Tibial artery (tissue), 4 donors: ENCODE measurements at regions not wholly inside any gene's neighbourhood (a gene's known extent, or its start where the extent isn't known, plus 50 kb on each side); places are given as distances from the start of the nearest gene placed in this dataset.

Experiments used
- DNase-seq, 2 donors: peaks; one replicate each; pipeline ENCODE4 v3.0.0-alpha.2; 2019
- H3K27ac ChIP-seq, 2 donors: fragments of 200-600 bp; sonication (generic) in 1 of 2; 1 replicate in 1 of 2; 2 replicates in 1 of 2; pipeline ENCODE4 v1.5.1; 2018 to 2019; ENCODE audit warnings: mild to moderate bottlenecking in 1 of 2
- H3K27me3 ChIP-seq, 2 donors: fragments of 200-600 bp; sonication (generic) in 1 of 2; one replicate each; pipeline versions ENCODE4 v1.5.1 to v1.6.0; 2016 to 2019
- H3K36me3 ChIP-seq, 3 donors: fragments of 200-600 bp; sonication (generic) in 2 of 3; one replicate each; pipeline ENCODE4 v1.5.1; 2016 to 2019; ENCODE audit warnings: mild to moderate bottlenecking in 2 of 3
- H3K4me1 ChIP-seq, 4 donors: fragments of 200-600 bp; sonication (generic) in 2 of 4; 1 replicate in 3 of 4; 2 replicates in 1 of 4; pipeline ENCODE4 v1.5.1; 2016 to 2019
- H3K4me3 ChIP-seq, 2 donors: fragments of 200-600 bp; sonication (generic) in 1 of 2; 1 replicate in 1 of 2; 2 replicates in 1 of 2; pipeline ENCODE4 v1.5.1; 2018 to 2019; ENCODE audit warnings: mild to moderate bottlenecking in 2 of 2
- H3K9me3 ChIP-seq, 3 donors: fragments of 200-600 bp; sonication (generic) in 1 of 3; one replicate each; pipeline ENCODE4 v1.5.1; 2016 to 2019
- intact Hi-C: fragments of 100-400 bp; cut with DNase I; formaldehyde crosslinking; loops from one replicate; pipeline ENCODE4 v1.15.0; 2023; ENCODE audit warnings: low total_unique reads
- TF ChIP-seq, protein P1 (sequence below), 2 experiments: fragments of 200-600 bp in 1 of 2; fragments of 450-650 bp in 1 of 2; IDR thresholded peaks; one replicate each; pipeline ENCODE4 v1.5.1; 2017 to 2019; ENCODE audit warnings: antibody characterized with exemption in 2 of 2, mild to moderate bottlenecking in 1 of 2, moderate library complexity in 1 of 2

DNA sequence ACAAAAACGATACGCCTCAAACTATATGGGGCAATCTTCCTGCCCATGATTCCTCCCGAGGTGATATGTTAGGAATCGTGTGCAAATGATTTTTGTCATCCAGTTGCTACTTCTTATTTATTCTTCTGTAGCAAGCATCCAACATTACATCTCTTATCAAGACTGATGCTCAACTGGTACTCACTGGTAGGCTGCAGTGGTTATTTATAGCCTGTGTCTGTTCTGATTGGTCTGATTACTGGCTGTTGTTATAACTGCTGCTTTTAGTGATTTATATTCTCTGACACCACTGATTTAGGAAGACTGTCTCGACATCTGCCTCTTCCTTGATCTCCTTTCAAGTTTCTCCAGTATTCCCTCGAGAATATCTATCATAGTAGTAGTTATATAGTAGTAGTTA is 165.8 kb downstream of the LARP7 start:
- TF ChIP-seq, protein P1, sequence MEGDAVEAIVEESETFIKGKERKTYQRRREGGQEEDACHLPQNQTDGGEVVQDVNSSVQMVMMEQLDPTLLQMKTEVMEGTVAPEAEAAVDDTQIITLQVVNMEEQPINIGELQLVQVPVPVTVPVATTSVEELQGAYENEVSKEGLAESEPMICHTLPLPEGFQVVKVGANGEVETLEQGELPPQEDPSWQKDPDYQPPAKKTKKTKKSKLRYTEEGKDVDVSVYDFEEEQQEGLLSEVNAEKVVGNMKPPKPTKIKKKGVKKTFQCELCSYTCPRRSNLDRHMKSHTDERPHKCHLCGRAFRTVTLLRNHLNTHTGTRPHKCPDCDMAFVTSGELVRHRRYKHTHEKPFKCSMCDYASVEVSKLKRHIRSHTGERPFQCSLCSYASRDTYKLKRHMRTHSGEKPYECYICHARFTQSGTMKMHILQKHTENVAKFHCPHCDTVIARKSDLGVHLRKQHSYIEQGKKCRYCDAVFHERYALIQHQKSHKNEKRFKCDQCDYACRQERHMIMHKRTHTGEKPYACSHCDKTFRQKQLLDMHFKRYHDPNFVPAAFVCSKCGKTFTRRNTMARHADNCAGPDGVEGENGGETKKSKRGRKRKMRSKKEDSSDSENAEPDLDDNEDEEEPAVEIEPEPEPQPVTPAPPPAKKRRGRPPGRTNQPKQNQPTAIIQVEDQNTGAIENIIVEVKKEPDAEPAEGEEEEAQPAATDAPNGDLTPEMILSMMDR (IDR thresholded peaks at IDR 0.05): no peak
- no peak overlapping the region for H3K27ac ChIP-seq
- no peaks in the 10 kb centered on the region for H3K27me3 ChIP-seq
- intact Hi-C loops: no loop called here
- DNase-seq: no peak
- H3K9me3 ChIP-seq: no peaks in the 10 kb centered on the region
- H3K36me3 ChIP-seq: no peaks in the 10 kb centered on the region
- no peak overlapping the region for H3K4me3 ChIP-seq
- H3K4me1 ChIP-seq: peaks cover 0 to 5% (median 0%) of the 10 kb centered on the region in 4 donors

DNA sequence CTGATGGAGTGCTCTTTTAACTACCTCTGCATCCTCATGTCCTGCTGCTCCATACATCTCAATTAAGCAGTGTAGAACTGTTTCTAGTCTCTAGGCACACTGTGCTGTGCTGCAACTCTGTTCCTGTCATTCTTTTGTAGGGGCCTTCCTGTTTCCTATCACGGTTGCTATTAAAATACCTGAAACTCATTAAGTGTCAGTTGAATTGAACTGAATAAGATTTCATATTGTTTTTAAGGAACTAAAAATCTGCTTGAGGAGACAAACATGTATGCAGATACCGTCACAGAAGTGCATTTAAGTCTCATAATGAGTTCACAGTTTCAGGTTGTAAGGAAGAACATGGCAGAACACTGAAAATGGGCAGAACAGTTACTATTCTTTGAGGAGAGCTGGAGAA is 170.1 kb downstream of the LARP7 start:
- Histone ChIP-seq H3K27me3 (no peaks in the 10 kb centered on the region), H3K9me3 (no peaks in the 10 kb centered on the region), H3K36me3 (no peaks in the 10 kb centered on the region), H3K4me1 (peaks cover 0 to 5% (median 0%) of the 10 kb centered on the region in 4 donors), H3K27ac (no peak overlapping the region), H3K4me3 (no peak overlapping the region)
- intact Hi-C loops: no loop called here
- no peak for DNase-seq
- TF ChIP-seq, protein P1 (IDR thresholded peaks at IDR 0.05): no peak

DNA sequence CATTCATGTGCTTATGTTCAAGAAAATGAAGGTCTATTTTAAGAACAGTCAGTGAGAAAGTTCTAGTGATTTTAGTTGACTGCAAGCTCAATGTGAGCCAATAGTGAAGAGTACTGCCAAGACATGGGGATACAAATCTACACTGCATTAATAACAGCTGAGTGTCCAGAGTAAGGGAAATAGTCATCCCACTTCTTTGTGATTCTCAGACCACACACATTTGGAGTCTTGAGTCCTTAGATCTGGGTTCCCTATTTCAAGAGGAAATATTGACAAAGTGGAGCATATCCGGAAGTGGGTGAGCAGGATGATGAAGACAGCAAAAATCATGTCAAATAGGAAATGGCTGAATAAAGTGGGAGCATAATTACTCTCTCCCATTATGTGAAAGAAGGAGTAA is 171.1 kb downstream of the LARP7 start:
- TF ChIP-seq, protein P1 (IDR thresholded peaks at IDR 0.05): no peak
- Histone ChIP-seq H3K27ac (no peak overlapping the region), H3K4me1 (peaks cover 0 to 5% (median 0%) of the 10 kb centered on the region in 4 donors), H3K36me3 (no peaks in the 10 kb centered on the region), H3K4me3 (no peak overlapping the region), H3K9me3 (no peaks in the 10 kb centered on the region), H3K27me3 (no peaks in the 10 kb centered on the region)
- intact Hi-C loops: no loop called here
- no peak for DNase-seq

DNA sequence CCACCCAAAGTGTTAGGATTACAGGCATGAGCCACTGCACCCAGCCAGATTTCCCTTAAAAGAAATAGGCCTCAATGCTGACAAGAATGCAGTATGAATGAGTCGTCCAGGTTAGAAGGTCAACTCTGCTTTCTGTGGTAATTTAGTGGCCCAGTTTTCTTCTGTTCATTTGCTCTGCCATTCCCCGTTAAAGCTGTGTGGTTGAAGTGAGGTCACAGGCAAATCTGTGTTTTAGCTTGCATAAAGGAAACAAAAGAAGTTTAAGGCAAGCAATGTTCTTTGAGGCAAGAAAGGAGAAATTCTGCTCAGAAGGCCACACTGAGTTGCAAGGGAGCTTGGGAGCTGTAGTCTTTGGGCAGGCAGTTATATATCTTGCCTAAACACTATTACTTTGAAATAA is 176.8 kb downstream of the LARP7 start:
- no peak overlapping the region for H3K4me3 ChIP-seq
- no peak overlapping the region for H3K27ac ChIP-seq
- no peak for DNase-seq
- H3K9me3 ChIP-seq: no peaks in the 10 kb centered on the region
- H3K27me3 ChIP-seq: no peaks in the 10 kb centered on the region
- H3K4me1 ChIP-seq: peaks cover 0 to 5% (median 2%) of the 10 kb centered on the region in 4 donors
- intact Hi-C loops: no loop called here
- TF ChIP-seq, protein P1 (IDR thresholded peaks at IDR 0.05): no peak
- H3K36me3 ChIP-seq: no peaks in the 10 kb centered on the region

DNA sequence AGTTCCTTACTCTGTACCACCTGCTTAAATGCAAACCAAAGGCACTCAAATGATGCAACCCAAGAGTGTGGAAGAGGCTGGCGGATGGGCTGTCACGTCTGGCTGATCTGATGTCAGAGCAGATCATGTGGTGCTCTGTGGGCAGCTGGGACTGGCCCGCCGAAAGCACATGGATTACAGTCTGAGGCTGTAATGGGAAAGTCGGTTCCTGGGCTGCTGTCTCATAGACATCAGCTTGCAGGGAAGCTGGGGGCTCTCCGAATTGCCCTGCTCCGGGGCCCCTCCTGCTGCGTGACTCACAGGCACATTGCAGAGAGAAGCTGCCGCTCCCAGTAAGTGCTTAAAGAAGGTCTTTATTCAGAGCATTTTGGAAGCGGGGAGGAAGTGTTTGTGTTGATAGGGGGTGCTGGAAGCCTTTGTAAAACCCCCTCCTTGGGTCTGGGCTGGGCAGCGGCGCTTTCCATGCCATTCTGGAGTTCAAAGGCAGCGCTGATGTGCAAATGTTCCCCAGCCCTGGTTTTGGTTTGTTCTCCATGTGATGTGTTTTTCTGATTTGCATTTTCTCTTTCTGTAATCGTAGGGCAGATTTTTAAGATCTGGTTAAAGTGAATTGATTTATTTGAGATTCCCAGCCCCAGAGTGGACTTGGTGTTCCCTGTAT is 181.1 kb downstream of the LARP7 start:
- Histone ChIP-seq H3K27me3 (no peaks in the 10 kb centered on the region), H3K4me3 (peak overlapping the region; percentile 55 to 58), H3K27ac (peak overlapping the region; percentile 61 to 64), H3K4me1 (peaks cover 0 to 12% (median 4%) of the 10 kb centered on the region in 4 donors), H3K36me3 (no peaks in the 10 kb centered on the region), H3K9me3 (no peaks in the 10 kb centered on the region)
- TF ChIP-seq, protein P1 (IDR thresholded peaks at IDR 0.05): no peak
- intact Hi-C loops: no loop called here
- peak; percentile 84 to 85 for DNase-seq
